Gastrocnemius medialis (tissue), 4 donors: ENCODE measurements at regions not wholly inside any gene's neighbourhood (a gene's known extent, or its start where the extent isn't known, plus 50 kb on each side); places are given as distances from the start of the nearest gene placed in this dataset.

Source experiments
- POLR2A ChIP-seq, 2 donors: fragments of 450-650 bp; IDR thresholded peaks; one replicate each; pipeline ENCODE4 v1.6.1; 2017; ENCODE audit warnings: antibody characterized with exemption in 2 of 2, mild to moderate bottlenecking in 2 of 2, moderate library complexity in 2 of 2
- TF ChIP-seq, protein P1 (sequence below), 5 experiments: fragments of 450-650 bp in 3 of 5; fragments of 200-600 bp in 2 of 5; sonication (generic) in 2 of 5; IDR thresholded peaks in 4 of 5; conservative IDR thresholded peaks in 1 of 5; 1 replicate in 4 of 5; 2 replicates in 1 of 5; pipeline ENCODE4 v1.5.1; 2016 to 2019; ENCODE audit warnings: antibody characterized with exemption in 5 of 5, mild to moderate bottlenecking in 3 of 5, moderate library complexity in 3 of 5

GRCh38 chr20:57025666-57026224, 240.7 kb downstream of the BMP7 start:
- TF ChIP-seq, protein P1, sequence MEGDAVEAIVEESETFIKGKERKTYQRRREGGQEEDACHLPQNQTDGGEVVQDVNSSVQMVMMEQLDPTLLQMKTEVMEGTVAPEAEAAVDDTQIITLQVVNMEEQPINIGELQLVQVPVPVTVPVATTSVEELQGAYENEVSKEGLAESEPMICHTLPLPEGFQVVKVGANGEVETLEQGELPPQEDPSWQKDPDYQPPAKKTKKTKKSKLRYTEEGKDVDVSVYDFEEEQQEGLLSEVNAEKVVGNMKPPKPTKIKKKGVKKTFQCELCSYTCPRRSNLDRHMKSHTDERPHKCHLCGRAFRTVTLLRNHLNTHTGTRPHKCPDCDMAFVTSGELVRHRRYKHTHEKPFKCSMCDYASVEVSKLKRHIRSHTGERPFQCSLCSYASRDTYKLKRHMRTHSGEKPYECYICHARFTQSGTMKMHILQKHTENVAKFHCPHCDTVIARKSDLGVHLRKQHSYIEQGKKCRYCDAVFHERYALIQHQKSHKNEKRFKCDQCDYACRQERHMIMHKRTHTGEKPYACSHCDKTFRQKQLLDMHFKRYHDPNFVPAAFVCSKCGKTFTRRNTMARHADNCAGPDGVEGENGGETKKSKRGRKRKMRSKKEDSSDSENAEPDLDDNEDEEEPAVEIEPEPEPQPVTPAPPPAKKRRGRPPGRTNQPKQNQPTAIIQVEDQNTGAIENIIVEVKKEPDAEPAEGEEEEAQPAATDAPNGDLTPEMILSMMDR (IDR thresholded peaks at IDR 0.05 in 4 of 5, conservative IDR thresholded peaks at IDR 0.05 in 1 of 5) = no peak
- no peak for TF ChIP-seq POLR2A (IDR thresholded peaks at IDR 0.05)
